GM23338 (cell line): ENCODE measurements at regions not wholly inside any gene's neighbourhood (a gene's known extent, or its start where the extent isn't known, plus 50 kb on each side); places are given as distances from the start of the nearest gene placed in this dataset.

Source experiments
- ATAC-seq: fragments of 200-7000 bp; cut with Tn5 transposase; 3 replicates; pipeline ENCODE4 v1.9.1; 2020
- DNase-seq: peaks from one replicate; pipeline ENCODE4 v3.0.0-alpha.2; 2015; ENCODE audit warnings: low spot score
- H2AFZ ChIP-seq: fragments of 200-600 bp; sonication (generic); 2 replicates; pipeline ENCODE4 v1.8.0; 2016; ENCODE audit warnings: antibody characterized with exemption, mild to moderate bottlenecking, moderate library complexity
- H3F3A ChIP-seq: fragments of 200-600 bp; sonication (generic); replicated peaks from 2 replicates; pipeline ENCODE4 v1.8.0; 2017; ENCODE audit warnings: antibody characterized with exemption, mixed run types, low read depth
- H3K27ac ChIP-seq: fragments of 200-600 bp; sonication (generic); 2 replicates; pipeline ENCODE4 v1.6.1; 2016; ENCODE audit warnings: low read depth
- H3K27me3 ChIP-seq: fragments of 200-600 bp; sonication (generic); 2 replicates; pipeline ENCODE4 v1.8.0; 2016; ENCODE audit warnings: mild to moderate bottlenecking, mixed run types, moderate library complexity; ENCODE audit not compliant: insufficient read depth
- H3K36me3 ChIP-seq: fragments of 200-600 bp; sonication (generic); 2 replicates; pipeline ENCODE4 v1.8.0; 2016; ENCODE audit warnings: mild to moderate bottlenecking; ENCODE audit not compliant: insufficient read depth
- H3K4me1 ChIP-seq: fragments of 200-600 bp; sonication (generic); 2 replicates; pipeline ENCODE4 v1.8.0; 2016; ENCODE audit warnings: mild to moderate bottlenecking, moderate library complexity; ENCODE audit not compliant: insufficient read depth
- H3K4me2 ChIP-seq: fragments of 200-600 bp; sonication (generic); 2 replicates; pipeline ENCODE4 v1.7.1; 2017; ENCODE audit warnings: mixed run types
- H3K4me3 ChIP-seq: fragments of 200-600 bp; sonication (generic); 2 replicates; pipeline ENCODE4 v1.6.1; 2016; ENCODE audit warnings: mixed run types
- H3K79me2 ChIP-seq: fragments of 200-600 bp; sonication (generic); replicated peaks from 2 replicates; pipeline ENCODE4 v1.8.0; 2017; ENCODE audit warnings: mild to moderate bottlenecking; ENCODE audit not compliant: insufficient read depth
- H3K9me2 ChIP-seq: fragments of 200-600 bp; sonication (generic); 2 replicates; pipeline ENCODE4 v1.8.0; 2017; ENCODE audit not compliant: insufficient read depth
- H4K20me1 ChIP-seq: fragments of 200-600 bp; sonication (generic); replicated peaks from 2 replicates; pipeline ENCODE4 v1.8.0; 2017; ENCODE audit warnings: mild to moderate bottlenecking; ENCODE audit not compliant: insufficient read depth
- H3K27ac Mint-ChIP-seq: 2 replicates; pipeline ENCODE4 v1.8.0; 2020; ENCODE audit warnings: inconsistent platforms, mild to moderate bottlenecking, moderate library complexity, mixed read lengths
- H3K27me3 Mint-ChIP-seq: 3 replicates; pipeline ENCODE4 v1.8.0; 2022; ENCODE audit warnings: low read depth, mild to moderate bottlenecking, moderate library complexity, mixed read lengths, inconsistent platforms; ENCODE audit not compliant: insufficient read depth, poor library complexity
- H3K36me3 Mint-ChIP-seq: 3 replicates; pipeline ENCODE4 v1.8.0; 2021; ENCODE audit warnings: low read depth, mild to moderate bottlenecking, inconsistent platforms, moderate library complexity, mixed read lengths
- H3K4me1 Mint-ChIP-seq: 3 replicates; pipeline ENCODE4 v1.8.0; 2020; ENCODE audit warnings: mild to moderate bottlenecking, inconsistent platforms, mixed read lengths
- H3K4me3 Mint-ChIP-seq: 3 replicates; pipeline ENCODE4 v1.8.0; 2021; ENCODE audit warnings: moderate library complexity, mild to moderate bottlenecking, inconsistent platforms, mixed read lengths
- H3K9me3 Mint-ChIP-seq: 3 replicates; pipeline ENCODE4 v1.8.0; 2020; ENCODE audit warnings: moderate library complexity, mild to moderate bottlenecking, inconsistent platforms, mixed read lengths
- CREB1 ChIP-seq: fragments of 250-450 bp; sonication (Bioruptor Pico); IDR thresholded peaks from 2 replicates; pipeline ENCODE4 v1.5.0; 2020; ENCODE audit warnings: low read depth, mild to moderate bottlenecking, moderate library complexity
- EZH2 ChIP-seq: fragments of 200-600 bp; sonication (generic); IDR thresholded peaks from one replicate; pipeline ENCODE4 v1.8.0; 2017; ENCODE audit warnings: antibody characterized with exemption, mild to moderate bottlenecking, low read depth; ENCODE audit not compliant: unreplicated experiment
- EZH2phosphoT487 ChIP-seq: fragments of 200-600 bp; sonication (generic); IDR thresholded peaks from one replicate; pipeline ENCODE4 v1.8.1; 2018; ENCODE audit warnings: antibody characterized with exemption; ENCODE audit not compliant: unreplicated experiment
- JUNB ChIP-seq: IDR thresholded peaks from one replicate; pipeline ENCODE4 v1.6.1; 2016; ENCODE audit warnings: antibody characterized with exemption; ENCODE audit not compliant: unreplicated experiment
- NANOG ChIP-seq: IDR thresholded peaks from 2 replicates; pipeline ENCODE4 v1.6.1; 2016; ENCODE audit warnings: antibody characterized with exemption, borderline replicate concordance
- ZNF114 ChIP-seq: fragments of 250-450 bp; sonication (Bioruptor Pico); IDR thresholded peaks from 2 replicates; pipeline ENCODE4 v1.5.0; 2020; ENCODE audit warnings: mild to moderate bottlenecking, moderate library complexity
- ZNF331 ChIP-seq: fragments of 250-450 bp; sonication (Bioruptor Pico); IDR thresholded peaks from 2 replicates; pipeline ENCODE4 v1.5.0; 2020; ENCODE audit warnings: low read depth, mild to moderate bottlenecking, moderate library complexity
- TF ChIP-seq, protein P1 (sequence below): IDR thresholded peaks from 2 replicates; pipeline ENCODE4 v1.6.1; 2016; ENCODE audit warnings: antibody characterized with exemption
- TF ChIP-seq, protein P2 (sequence below): IDR thresholded peaks from one replicate; pipeline ENCODE4 v1.6.1; 2018; ENCODE audit warnings: antibody characterized with exemption; ENCODE audit not compliant: unreplicated experiment
- TF ChIP-seq, protein P3 (sequence below): fragments of 250-450 bp; sonication (Bioruptor Pico); IDR thresholded peaks from 2 replicates; pipeline ENCODE4 v1.5.0; 2020; ENCODE audit warnings: mild to moderate bottlenecking, moderate library complexity

DNA sequence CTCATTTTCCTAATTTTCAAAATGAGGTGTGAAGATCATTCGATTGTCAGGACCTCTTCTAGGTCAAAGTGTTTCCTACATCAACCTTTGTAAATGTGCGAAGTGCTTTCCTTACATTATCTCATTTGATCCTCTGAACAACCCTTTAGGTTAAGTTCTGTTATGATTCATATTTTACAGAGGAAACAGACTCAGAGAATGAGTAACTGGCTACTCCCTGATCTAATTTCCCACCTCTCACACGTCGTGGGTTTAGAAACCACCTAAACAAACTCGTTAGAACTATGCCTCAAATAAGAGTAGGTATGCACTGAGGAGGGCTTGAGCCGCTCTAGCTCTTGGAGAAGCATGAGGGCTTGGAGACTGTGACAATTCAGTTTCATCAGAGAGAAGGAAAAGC is 148.6 kb downstream of the CD47 start:
- Histone ChIP-seq H3K36me3 (no peaks in the 10 kb centered on the region), H3K4me1 (peaks cover 4% of the 10 kb centered on the region; the same call in 1 of the 2 replicates), H3F3A (no peaks in the 10 kb centered on the region), H3K9me2 (no peaks in the 10 kb centered on the region; the same call in 1 of the 2 replicates), H3K27me3 (no peaks in the 10 kb centered on the region), H3K27ac (no peak overlapping the region), H3K4me2 (no peak overlapping the region), H4K20me1 (no peaks in the 10 kb centered on the region; the same call in 1 of the 2 replicates), H3K79me2 (no peaks in the 10 kb centered on the region), H2AFZ (no peak overlapping the region), H3K4me3 (no peak overlapping the region)
- no peaks in the 10 kb centered on the region for H3K36me3 Mint-ChIP-seq
- ATAC-seq (no peak), DNase-seq (no peak)
- TF ChIP-seq, protein P1, sequence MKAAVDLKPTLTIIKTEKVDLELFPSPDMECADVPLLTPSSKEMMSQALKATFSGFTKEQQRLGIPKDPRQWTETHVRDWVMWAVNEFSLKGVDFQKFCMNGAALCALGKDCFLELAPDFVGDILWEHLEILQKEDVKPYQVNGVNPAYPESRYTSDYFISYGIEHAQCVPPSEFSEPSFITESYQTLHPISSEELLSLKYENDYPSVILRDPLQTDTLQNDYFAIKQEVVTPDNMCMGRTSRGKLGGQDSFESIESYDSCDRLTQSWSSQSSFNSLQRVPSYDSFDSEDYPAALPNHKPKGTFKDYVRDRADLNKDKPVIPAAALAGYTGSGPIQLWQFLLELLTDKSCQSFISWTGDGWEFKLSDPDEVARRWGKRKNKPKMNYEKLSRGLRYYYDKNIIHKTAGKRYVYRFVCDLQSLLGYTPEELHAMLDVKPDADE = no peak
- TF ChIP-seq EZH2 (no peak), CREB1 (no peak), JUNB (no peak), ZNF331 (no peak), EZH2phosphoT487 (no peak), ZNF114 (no peak), NANOG (no peak)
- TF ChIP-seq, protein P2, sequence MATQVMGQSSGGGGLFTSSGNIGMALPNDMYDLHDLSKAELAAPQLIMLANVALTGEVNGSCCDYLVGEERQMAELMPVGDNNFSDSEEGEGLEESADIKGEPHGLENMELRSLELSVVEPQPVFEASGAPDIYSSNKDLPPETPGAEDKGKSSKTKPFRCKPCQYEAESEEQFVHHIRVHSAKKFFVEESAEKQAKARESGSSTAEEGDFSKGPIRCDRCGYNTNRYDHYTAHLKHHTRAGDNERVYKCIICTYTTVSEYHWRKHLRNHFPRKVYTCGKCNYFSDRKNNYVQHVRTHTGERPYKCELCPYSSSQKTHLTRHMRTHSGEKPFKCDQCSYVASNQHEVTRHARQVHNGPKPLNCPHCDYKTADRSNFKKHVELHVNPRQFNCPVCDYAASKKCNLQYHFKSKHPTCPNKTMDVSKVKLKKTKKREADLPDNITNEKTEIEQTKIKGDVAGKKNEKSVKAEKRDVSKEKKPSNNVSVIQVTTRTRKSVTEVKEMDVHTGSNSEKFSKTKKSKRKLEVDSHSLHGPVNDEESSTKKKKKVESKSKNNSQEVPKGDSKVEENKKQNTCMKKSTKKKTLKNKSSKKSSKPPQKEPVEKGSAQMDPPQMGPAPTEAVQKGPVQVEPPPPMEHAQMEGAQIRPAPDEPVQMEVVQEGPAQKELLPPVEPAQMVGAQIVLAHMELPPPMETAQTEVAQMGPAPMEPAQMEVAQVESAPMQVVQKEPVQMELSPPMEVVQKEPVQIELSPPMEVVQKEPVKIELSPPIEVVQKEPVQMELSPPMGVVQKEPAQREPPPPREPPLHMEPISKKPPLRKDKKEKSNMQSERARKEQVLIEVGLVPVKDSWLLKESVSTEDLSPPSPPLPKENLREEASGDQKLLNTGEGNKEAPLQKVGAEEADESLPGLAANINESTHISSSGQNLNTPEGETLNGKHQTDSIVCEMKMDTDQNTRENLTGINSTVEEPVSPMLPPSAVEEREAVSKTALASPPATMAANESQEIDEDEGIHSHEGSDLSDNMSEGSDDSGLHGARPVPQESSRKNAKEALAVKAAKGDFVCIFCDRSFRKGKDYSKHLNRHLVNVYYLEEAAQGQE = no peak
- TF ChIP-seq, protein P3, sequence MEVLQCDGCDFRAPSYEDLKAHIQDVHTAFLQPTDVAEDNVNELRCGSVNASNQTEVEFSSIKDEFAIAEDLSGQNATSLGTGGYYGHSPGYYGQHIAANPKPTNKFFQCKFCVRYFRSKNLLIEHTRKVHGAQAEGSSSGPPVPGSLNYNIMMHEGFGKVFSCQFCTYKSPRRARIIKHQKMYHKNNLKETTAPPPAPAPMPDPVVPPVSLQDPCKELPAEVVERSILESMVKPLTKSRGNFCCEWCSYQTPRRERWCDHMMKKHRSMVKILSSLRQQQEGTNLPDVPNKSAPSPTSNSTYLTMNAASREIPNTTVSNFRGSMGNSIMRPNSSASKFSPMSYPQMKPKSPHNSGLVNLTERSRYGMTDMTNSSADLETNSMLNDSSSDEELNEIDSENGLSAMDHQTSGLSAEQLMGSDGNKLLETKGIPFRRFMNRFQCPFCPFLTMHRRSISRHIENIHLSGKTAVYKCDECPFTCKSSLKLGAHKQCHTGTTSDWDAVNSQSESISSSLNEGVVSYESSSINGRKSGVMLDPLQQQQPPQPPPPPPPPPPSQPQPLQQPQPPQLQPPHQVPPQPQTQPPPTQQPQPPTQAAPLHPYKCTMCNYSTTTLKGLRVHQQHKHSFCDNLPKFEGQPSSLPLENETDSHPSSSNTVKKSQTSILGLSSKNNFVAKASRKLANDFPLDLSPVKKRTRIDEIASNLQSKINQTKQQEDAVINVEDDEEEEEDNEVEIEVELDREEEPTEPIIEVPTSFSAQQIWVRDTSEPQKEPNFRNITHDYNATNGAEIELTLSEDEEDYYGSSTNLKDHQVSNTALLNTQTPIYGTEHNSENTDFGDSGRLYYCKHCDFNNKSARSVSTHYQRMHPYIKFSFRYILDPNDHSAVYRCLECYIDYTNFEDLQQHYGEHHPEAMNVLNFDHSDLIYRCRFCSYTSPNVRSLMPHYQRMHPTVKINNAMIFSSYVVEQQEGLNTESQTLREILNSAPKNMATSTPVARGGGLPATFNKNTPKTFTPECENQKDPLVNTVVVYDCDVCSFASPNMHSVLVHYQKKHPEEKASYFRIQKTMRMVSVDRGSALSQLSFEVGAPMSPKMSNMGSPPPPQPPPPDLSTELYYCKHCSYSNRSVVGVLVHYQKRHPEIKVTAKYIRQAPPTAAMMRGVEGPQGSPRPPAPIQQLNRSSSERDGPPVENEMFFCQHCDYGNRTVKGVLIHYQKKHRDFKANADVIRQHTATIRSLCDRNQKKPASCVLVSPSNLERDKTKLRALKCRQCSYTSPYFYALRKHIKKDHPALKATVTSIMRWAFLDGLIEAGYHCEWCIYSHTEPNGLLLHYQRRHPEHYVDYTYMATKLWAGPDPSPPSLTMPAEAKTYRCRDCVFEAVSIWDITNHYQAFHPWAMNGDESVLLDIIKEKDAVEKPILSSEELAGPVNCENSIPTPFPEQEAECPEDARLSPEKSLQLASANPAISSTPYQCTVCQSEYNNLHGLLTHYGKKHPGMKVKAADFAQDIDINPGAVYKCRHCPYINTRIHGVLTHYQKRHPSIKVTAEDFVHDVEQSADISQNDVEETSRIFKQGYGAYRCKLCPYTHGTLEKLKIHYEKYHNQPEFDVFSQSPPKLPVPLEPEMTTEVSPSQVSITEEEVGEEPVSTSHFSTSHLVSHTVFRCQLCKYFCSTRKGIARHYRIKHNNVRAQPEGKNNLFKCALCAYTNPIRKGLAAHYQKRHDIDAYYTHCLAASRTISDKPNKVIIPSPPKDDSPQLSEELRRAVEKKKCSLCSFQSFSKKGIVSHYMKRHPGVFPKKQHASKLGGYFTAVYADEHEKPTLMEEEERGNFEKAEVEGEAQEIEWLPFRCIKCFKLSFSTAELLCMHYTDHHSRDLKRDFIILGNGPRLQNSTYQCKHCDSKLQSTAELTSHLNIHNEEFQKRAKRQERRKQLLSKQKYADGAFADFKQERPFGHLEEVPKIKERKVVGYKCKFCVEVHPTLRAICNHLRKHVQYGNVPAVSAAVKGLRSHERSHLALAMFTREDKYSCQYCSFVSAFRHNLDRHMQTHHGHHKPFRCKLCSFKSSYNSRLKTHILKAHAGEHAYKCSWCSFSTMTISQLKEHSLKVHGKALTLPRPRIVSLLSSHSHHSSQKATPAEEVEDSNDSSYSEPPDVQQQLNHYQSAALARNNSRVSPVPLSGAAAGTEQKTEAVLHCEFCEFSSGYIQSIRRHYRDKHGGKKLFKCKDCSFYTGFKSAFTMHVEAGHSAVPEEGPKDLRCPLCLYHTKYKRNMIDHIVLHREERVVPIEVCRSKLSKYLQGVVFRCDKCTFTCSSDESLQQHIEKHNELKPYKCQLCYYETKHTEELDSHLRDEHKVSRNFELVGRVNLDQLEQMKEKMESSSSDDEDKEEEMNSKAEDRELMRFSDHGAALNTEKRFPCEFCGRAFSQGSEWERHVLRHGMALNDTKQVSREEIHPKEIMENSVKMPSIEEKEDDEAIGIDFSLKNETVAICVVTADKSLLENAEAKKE (CRISPR knock-in tag) = no peak
- H3K4me3 Mint-ChIP-seq = no peak overlapping the region
- no peaks in the 10 kb centered on the region for H3K9me3 Mint-ChIP-seq
- peaks cover 10% of the 10 kb centered on the region; the same call in 2 of the 3 replicates for H3K4me1 Mint-ChIP-seq
- no peak overlapping the region for H3K27ac Mint-ChIP-seq
- H3K27me3 Mint-ChIP-seq = no peaks in the 10 kb centered on the region
